Mucosa of descending colon (tissue), 3 donors: ENCODE measurements at regions not wholly inside any gene's neighbourhood (a gene's known extent, or its start where the extent isn't known, plus 50 kb on each side); places are given as distances from the start of the nearest gene placed in this dataset.

Source experiments
- ATAC-seq: fragments of 200-7000 bp; cut with Tn5 transposase; one replicate; pipeline ENCODE4 v1.9.1; 2020; ENCODE audit warnings: mild to moderate bottlenecking, moderate library complexity
- DNase-seq, 3 donors: peaks; one replicate each; pipeline ENCODE4 v3.0.0-alpha.2; 2020
- H3K36me3 ChIP-seq: fragments of 200-600 bp; one replicate; pipeline ENCODE4 v1.8.0; 2021; ENCODE audit warnings: low read depth, mild to moderate bottlenecking
- H3K4me1 ChIP-seq: fragments of 200-600 bp; one replicate; pipeline ENCODE4 v1.8.0; 2021; ENCODE audit warnings: low read depth, mild to moderate bottlenecking
- H3K4me3 ChIP-seq: fragments of 200-600 bp; one replicate; pipeline ENCODE4 v1.8.0; 2021; ENCODE audit warnings: mild to moderate bottlenecking
- H3K9me3 ChIP-seq: fragments of 200-600 bp; one replicate; pipeline ENCODE4 v1.8.0; 2021; ENCODE audit warnings: mild to moderate bottlenecking
- CTCF ChIP-seq: fragments of 200-600 bp; IDR thresholded peaks from one replicate; pipeline ENCODE4 v1.8.0; 2022; ENCODE audit warnings: antibody characterized with exemption, mild to moderate bottlenecking
- intact Hi-C, 2 donors: fragments of 100-400 bp; cut with DNase I in 1 of 2; cut with micrococcal nuclease in 1 of 2; formaldehyde crosslinking; loops; one replicate each; pipeline versions ENCODE4 v1.11.0 to v1.11.1; 2022; cut with DNase I, micrococcal nuclease
- donor health status: DM: no; HTN: no; CAD: no; lungs with moderate emphysema.
- donor health status: DM: no; HTN: no; CAD: no.
- donor health status: DM: no; HTN: yes; CAD: no.

DNA sequence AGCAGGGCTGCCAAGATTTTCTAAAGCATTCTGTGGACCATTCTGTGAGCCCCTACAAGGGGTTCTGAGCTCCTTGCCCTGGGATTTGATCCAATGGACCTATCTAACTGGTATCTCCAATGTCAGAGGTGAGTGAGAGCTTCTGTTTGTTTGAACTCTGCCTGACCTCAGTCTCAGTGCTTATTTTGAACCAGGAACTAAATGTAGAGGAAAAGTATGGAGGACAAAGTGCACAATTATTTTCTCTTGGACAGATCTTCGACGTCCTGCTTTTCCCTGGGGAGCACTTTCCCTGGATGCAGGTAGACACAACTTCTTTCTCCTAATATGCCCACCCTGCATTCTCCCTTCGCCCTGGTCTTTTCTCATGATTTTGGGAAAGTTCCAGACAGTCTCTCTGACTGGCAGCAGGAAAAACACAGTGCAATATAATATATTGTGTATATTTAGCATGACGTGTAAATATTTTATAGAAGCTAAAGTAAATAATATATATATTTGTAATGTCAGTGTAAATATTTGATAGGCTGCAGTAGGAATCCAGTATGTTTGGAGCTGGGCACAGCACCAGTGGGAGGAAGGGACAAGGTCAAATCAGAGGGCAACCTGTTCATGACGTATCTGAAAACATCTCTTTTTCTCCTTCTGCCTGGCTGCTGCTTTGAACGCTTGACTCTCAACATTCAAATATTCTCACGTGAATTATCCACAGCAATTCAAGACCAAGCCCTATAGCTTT is 184.0 kb upstream of the LYZL1 start:
- DNase-seq = peak in 1 of 3 donors; percentile 59
- peak; percentile 86 for ATAC-seq
- no peaks in the 10 kb centered on the region for H3K36me3 ChIP-seq
- intact Hi-C loops = no loop called here
- peaks cover 3% of the 10 kb centered on the region for H3K4me1 ChIP-seq
- no peak for TF ChIP-seq CTCF
- no peak overlapping the region for H3K4me3 ChIP-seq
- H3K9me3 ChIP-seq = peaks cover 3% of the 10 kb centered on the region

GRCh38 chr10:29105516-29106215 is 183.2 kb upstream of the LYZL1 start:
- H3K4me1 ChIP-seq = peaks cover 3% of the 10 kb centered on the region
- ATAC-seq (no peak), DNase-seq (no peak)
- TF ChIP-seq CTCF = no peak
- H3K9me3 ChIP-seq = peaks cover 3% of the 10 kb centered on the region
- no peak overlapping the region for H3K4me3 ChIP-seq
- intact Hi-C loops = no loop called here
- H3K36me3 ChIP-seq = no peaks in the 10 kb centered on the region

- no peak for ATAC-seq
- DNase-seq = no peak
- Histone ChIP-seq H3K4me3 (no peak overlapping the region), H3K36me3 (no peaks in the 10 kb centered on the region), H3K9me3 (peaks cover 3% of the 10 kb centered on the region), H3K4me1 (peaks cover 3% of the 10 kb centered on the region)
- intact Hi-C loops = no loop called here
- no peak for TF ChIP-seq CTCF
Observed at GRCh38 chr10:29106287-29106686, 182.6 kb upstream of the LYZL1 start.

GRCh38 chr10:29107866-29108498 is 180.9 kb upstream of the LYZL1 start:
- Histone ChIP-seq H3K36me3 (no peaks in the 10 kb centered on the region), H3K4me3 (no peak overlapping the region), H3K9me3 (peaks cover 3% of the 10 kb centered on the region), H3K4me1 (peaks cover 3% of the 10 kb centered on the region)
- TF ChIP-seq CTCF = no peak
- DNase-seq = no peak
- intact Hi-C loops = no loop called here
- ATAC-seq = no peak

DNA sequence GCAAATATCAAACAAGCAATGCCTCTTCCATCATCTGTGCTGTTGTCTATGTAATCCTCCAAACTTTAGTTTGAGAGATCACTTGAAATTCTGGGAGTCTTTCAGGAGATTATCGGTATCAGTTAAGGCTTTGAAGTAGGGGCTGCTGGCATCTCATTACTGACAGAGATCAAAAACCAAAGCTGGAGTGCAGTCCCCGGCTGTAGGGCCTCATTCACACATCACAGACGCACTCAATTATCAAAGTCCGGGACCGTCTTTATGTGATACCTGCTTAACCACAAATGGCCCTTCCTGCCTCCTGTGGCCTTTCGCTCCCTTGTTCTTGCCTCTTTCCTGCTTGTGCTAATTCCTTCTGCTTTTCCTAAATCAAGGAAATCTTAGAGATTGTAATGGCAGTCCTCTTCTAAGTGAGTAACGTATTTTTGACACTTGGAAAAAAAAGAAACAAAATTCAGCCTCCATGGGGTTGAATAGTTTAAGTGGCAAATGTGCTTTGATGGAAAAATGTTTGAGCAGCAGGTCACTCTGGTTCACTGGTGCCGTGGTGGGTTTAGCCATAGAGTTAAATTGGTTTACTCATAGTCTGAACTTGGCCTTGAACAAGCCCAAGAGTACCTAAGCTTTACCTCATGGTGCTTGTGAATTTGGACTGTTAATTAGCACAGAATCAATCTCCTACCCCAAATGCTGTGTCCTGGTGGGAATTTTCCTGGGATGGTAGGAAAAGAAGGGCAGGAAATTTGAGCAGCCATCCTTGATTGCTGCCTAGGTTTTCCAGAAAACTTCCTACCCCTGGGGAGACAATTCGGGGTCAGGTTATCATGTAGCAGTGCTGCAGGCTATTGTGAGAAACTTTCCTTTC is 178.9 kb upstream of the LYZL1 start:
- Histone ChIP-seq H3K4me1 (no peaks in the 10 kb centered on the region), H3K9me3 (no peaks in the 10 kb centered on the region), H3K4me3 (no peak overlapping the region), H3K36me3 (no peaks in the 10 kb centered on the region)
- no peak for DNase-seq
- no peak for TF ChIP-seq CTCF
- no peak for ATAC-seq
- intact Hi-C loops = no loop called here
